Neural progenitor cell (in vitro differentiated cells): ENCODE measurements at regions not wholly inside any gene's neighbourhood (a gene's known extent, or its start where the extent isn't known, plus 50 kb on each side); places are given as distances from the start of the nearest gene placed in this dataset.
A peak's percentile ranks its signal among the peaks of the same experiment; 100 is the strongest.

Experiments
- DNase-seq: peaks from one replicate; pipeline ENCODE4 v3.0.0-alpha.2; 2016; ENCODE audit warnings: low spot score
- H2AFZ ChIP-seq: fragments of 200-600 bp; sonication (generic); replicated peaks from 2 replicates; pipeline ENCODE4 v1.6.1; 2016; ENCODE audit warnings: antibody characterized with exemption
- H3F3A ChIP-seq: fragments of 200-600 bp; sonication (generic); 2 replicates; pipeline ENCODE4 v1.6.1; 2016; ENCODE audit warnings: antibody characterized with exemption, low read depth
- H3K27ac ChIP-seq: fragments of 200-600 bp; sonication (generic); 2 replicates; pipeline ENCODE4 v1.5.1; 2016; ENCODE audit warnings: mild to moderate bottlenecking
- H3K27me3 ChIP-seq: fragments of 200-600 bp; sonication (generic); 2 replicates; pipeline ENCODE4 v1.6.1; 2016; ENCODE audit warnings: mild to moderate bottlenecking, moderate library complexity
- H3K36me3 ChIP-seq: fragments of 200-600 bp; sonication (generic); 2 replicates; pipeline ENCODE4 v1.5.1; 2016
- H3K4me1 ChIP-seq: fragments of 200-600 bp; sonication (generic); 2 replicates; pipeline ENCODE4 v1.6.1; 2016; ENCODE audit warnings: mixed run types
- H3K4me2 ChIP-seq: fragments of 200-600 bp; sonication (generic); 2 replicates; pipeline ENCODE4 v1.6.1; 2016
- H3K4me3 ChIP-seq: fragments of 200-600 bp; sonication (generic); 2 replicates; pipeline ENCODE4 v1.5.1; 2016
- H3K79me2 ChIP-seq: fragments of 200-600 bp; sonication (generic); 2 replicates; pipeline ENCODE4 v1.6.1; 2016; ENCODE audit warnings: low read depth
- H3K9ac ChIP-seq: fragments of 200-600 bp; sonication (generic); 2 replicates; pipeline ENCODE4 v1.6.1; 2016
- H3K9me3 ChIP-seq: fragments of 200-600 bp; sonication (generic); 2 replicates; pipeline ENCODE4 v1.5.1; 2016; ENCODE audit warnings: low read depth
- H4K20me1 ChIP-seq: fragments of 200-600 bp; sonication (generic); 2 replicates; pipeline ENCODE4 v1.6.1; 2016; ENCODE audit warnings: low read depth
- H3K27ac Mint-ChIP-seq: 3 replicates; pipeline ENCODE4 v1.8.0; 2021; ENCODE audit warnings: mixed read lengths
- H3K27me3 Mint-ChIP-seq: 2 replicates; pipeline ENCODE4 v1.8.0; 2022; ENCODE audit warnings: low read depth, mild to moderate bottlenecking, inconsistent platforms, moderate library complexity, mixed read lengths; ENCODE audit not compliant: insufficient read depth
- H3K36me3 Mint-ChIP-seq: 3 replicates; pipeline ENCODE4 v1.8.0; 2021; ENCODE audit warnings: mixed read lengths
- H3K4me1 Mint-ChIP-seq: 3 replicates; pipeline ENCODE4 v1.8.0; 2021; ENCODE audit warnings: mixed read lengths
- H3K4me3 Mint-ChIP-seq: 3 replicates; pipeline ENCODE4 v1.8.0; 2021; ENCODE audit warnings: mild to moderate bottlenecking, moderate library complexity, mixed read lengths
- H3K9me3 Mint-ChIP-seq: 3 replicates; pipeline ENCODE4 v1.8.0; 2020; ENCODE audit warnings: mixed read lengths
- EZH2 ChIP-seq: fragments of 200-600 bp; sonication (generic); IDR thresholded peaks from 2 replicates; pipeline ENCODE4 v1.6.1; 2017; ENCODE audit warnings: antibody characterized with exemption, mild to moderate bottlenecking, moderate library complexity
- EZH2phosphoT487 ChIP-seq: fragments of 200-600 bp; sonication (generic); IDR thresholded peaks from 2 replicates; pipeline ENCODE4 v1.6.1; 2017; ENCODE audit warnings: antibody characterized with exemption
- TF ChIP-seq, protein P1 (sequence below): fragments of 200-600 bp; sonication (generic); IDR thresholded peaks from 2 replicates; pipeline ENCODE4 v1.5.1; 2017; ENCODE audit warnings: antibody characterized with exemption, mild to moderate bottlenecking

DNA sequence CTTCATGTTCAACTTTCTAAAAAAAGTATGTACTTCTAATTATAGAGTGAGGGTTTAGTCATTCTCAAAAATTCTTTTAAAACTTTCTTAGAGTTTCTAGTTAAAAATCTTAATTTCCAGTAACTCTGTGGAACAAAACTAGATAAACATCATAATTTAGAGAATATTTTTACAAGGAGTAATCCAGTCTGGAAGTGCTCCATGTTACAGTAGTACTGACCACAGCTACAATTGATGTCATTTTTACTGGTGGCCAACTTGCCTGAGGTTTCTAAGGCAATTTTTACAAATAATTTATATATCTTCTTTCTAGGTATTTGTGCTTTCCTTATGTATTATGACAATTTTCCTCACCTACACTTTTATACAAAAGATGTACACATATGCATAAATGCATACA, 490.4 kb downstream of the CENPC start:
- H3K9me3 ChIP-seq: no peaks in the 10 kb centered on the region
- H3K27me3 ChIP-seq: no peaks in the 10 kb centered on the region
- no peak overlapping the region for H3K4me2 ChIP-seq
- no peak overlapping the region for H2AFZ ChIP-seq
- no peaks in the 10 kb centered on the region for H3K4me1 ChIP-seq
- no peak overlapping the region for H3K27ac Mint-ChIP-seq
- no peak overlapping the region for H3K27ac ChIP-seq
- no peaks in the 10 kb centered on the region for H4K20me1 ChIP-seq
- no peaks in the 10 kb centered on the region for H3K9me3 Mint-ChIP-seq
- H3K79me2 ChIP-seq: no peaks in the 10 kb centered on the region
- H3K9ac ChIP-seq: no peak overlapping the region
- no peaks in the 10 kb centered on the region for H3K27me3 Mint-ChIP-seq
- no peaks in the 10 kb centered on the region for H3K36me3 ChIP-seq
- no peaks in the 10 kb centered on the region for H3K36me3 Mint-ChIP-seq
- peaks cover 14% of the 10 kb centered on the region for H3K4me1 Mint-ChIP-seq
- TF ChIP-seq EZH2phosphoT487: no peak
- no peak for TF ChIP-seq EZH2
- TF ChIP-seq, protein P1, sequence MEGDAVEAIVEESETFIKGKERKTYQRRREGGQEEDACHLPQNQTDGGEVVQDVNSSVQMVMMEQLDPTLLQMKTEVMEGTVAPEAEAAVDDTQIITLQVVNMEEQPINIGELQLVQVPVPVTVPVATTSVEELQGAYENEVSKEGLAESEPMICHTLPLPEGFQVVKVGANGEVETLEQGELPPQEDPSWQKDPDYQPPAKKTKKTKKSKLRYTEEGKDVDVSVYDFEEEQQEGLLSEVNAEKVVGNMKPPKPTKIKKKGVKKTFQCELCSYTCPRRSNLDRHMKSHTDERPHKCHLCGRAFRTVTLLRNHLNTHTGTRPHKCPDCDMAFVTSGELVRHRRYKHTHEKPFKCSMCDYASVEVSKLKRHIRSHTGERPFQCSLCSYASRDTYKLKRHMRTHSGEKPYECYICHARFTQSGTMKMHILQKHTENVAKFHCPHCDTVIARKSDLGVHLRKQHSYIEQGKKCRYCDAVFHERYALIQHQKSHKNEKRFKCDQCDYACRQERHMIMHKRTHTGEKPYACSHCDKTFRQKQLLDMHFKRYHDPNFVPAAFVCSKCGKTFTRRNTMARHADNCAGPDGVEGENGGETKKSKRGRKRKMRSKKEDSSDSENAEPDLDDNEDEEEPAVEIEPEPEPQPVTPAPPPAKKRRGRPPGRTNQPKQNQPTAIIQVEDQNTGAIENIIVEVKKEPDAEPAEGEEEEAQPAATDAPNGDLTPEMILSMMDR: no peak
- DNase-seq: no peak
- H3K4me3 ChIP-seq: no peak overlapping the region
- H3K4me3 Mint-ChIP-seq: no peak overlapping the region
- H3F3A ChIP-seq: no peaks in the 10 kb centered on the region

DNA sequence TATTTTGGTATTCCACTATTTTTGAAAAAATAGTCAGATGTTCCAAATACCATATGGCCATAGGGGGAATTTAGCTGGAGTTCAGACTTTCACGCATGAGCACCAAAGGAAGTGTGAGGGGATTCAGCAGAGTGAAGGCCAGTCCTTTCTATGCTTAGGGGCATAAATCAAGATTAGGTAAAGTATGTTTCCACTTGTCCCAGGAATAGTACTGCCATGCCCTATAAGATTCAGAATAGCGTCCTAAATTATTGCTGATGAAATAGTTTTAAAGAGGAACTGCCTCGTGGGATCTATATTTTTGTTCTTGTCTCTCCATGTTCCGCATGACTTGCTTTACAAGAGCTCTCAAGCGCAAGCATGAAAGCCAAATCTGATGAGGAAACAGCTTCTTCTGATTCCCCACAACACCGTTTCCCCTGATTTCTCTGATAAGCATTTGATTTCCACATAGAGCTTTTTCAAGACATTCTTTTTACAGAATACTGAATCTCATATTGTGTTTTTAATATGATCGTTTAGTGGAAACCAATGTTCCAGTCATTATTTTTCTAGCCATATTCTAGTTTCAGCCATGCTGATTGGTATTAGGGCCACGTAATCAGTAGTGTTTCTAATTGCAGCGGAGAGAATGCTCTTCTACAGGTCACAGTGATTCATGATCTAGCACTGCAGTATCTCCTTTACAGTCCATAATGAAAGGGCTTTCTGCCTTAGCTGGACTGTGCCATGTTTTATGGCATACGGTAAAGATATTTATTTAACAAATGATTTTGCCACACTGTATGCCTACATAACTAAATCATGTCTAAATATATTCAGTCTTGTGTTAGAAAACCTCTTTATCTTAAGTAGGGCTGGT, 492.3 kb downstream of the CENPC start:
- Histone ChIP-seq H3K9ac (no peak overlapping the region), H2AFZ (peak overlapping the region; percentile 48), H3K9me3 (no peaks in the 10 kb centered on the region), H3K27ac (no peak overlapping the region), H3K4me2 (no peak overlapping the region), H3K36me3 (no peaks in the 10 kb centered on the region), H4K20me1 (no peaks in the 10 kb centered on the region), H3F3A (no peaks in the 10 kb centered on the region), H3K27me3 (no peaks in the 10 kb centered on the region), H3K4me3 (no peak overlapping the region), H3K79me2 (no peaks in the 10 kb centered on the region), H3K4me1 (no peaks in the 10 kb centered on the region)
- no peak for TF ChIP-seq EZH2phosphoT487
- TF ChIP-seq, protein P1: no peak
- no peak for TF ChIP-seq EZH2
- Mint-ChIP-seq H3K4me3 (no peak overlapping the region), H3K27ac (no peak overlapping the region), H3K36me3 (no peaks in the 10 kb centered on the region), H3K4me1 (peaks cover 14% of the 10 kb centered on the region), H3K9me3 (no peaks in the 10 kb centered on the region), H3K27me3 (no peaks in the 10 kb centered on the region)
- no peak for DNase-seq

DNA sequence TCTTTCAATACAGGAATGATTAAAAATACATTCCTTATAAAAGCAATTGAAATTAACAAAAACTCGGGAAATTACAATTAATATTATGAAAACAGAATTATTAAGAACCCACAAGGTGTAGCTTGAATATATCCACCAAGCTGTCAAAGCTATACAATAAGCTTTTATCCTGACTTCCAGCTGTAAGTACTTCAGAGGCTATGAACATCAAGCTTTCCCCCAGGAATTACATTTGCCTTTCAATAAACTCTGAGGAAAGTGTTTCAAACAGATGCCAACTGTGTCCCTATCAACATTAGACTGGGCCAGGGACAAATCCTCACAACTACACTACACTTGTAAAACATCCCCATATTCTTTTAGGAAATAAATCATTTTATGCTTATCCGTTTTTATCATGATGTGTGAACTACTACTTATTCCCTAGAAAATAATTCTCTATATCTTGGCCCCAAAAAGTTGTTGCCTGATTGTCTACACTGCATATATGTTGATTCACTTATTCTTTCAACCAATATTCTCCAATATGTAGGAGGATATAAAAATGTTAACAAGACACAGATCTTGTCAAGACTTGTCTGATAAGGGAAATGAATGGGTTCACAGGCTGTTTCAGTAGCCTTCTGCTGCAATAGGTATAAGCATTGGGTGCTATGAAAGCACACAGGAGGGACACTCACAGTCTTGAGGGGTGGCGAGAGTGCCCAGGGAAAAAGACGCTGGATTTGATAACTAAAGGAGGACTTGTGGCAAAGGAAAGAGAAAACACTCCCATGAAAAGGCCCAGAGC, 494.1 kb downstream of the CENPC start:
- DNase-seq: no peak
- H3K27me3 Mint-ChIP-seq: no peaks in the 10 kb centered on the region
- H3K36me3 ChIP-seq: no peaks in the 10 kb centered on the region
- no peaks in the 10 kb centered on the region for H3K4me1 ChIP-seq
- no peaks in the 10 kb centered on the region for H3K27me3 ChIP-seq
- TF ChIP-seq EZH2phosphoT487 (no peak), EZH2 (no peak)
- TF ChIP-seq, protein P1: no peak
- H3K36me3 Mint-ChIP-seq: no peaks in the 10 kb centered on the region
- no peak overlapping the region for H2AFZ ChIP-seq
- H3K9me3 Mint-ChIP-seq: no peaks in the 10 kb centered on the region
- H3K9me3 ChIP-seq: no peaks in the 10 kb centered on the region
- peaks cover 14% of the 10 kb centered on the region for H3K4me1 Mint-ChIP-seq
- no peaks in the 10 kb centered on the region for H4K20me1 ChIP-seq
- H3K27ac ChIP-seq: no peak overlapping the region
- H3K4me3 ChIP-seq: no peak overlapping the region
- H3K4me2 ChIP-seq: no peak overlapping the region
- no peaks in the 10 kb centered on the region for H3F3A ChIP-seq
- no peak overlapping the region for H3K9ac ChIP-seq
- no peaks in the 10 kb centered on the region for H3K79me2 ChIP-seq
- no peak overlapping the region for H3K4me3 Mint-ChIP-seq
- no peak overlapping the region for H3K27ac Mint-ChIP-seq
